ENCODE measurements at regions not wholly inside any gene's neighbourhood (a gene's known extent, or its start where the extent isn't known, plus 50 kb on each side); places are given as distances from the start of the nearest gene placed in this dataset.

DNA sequence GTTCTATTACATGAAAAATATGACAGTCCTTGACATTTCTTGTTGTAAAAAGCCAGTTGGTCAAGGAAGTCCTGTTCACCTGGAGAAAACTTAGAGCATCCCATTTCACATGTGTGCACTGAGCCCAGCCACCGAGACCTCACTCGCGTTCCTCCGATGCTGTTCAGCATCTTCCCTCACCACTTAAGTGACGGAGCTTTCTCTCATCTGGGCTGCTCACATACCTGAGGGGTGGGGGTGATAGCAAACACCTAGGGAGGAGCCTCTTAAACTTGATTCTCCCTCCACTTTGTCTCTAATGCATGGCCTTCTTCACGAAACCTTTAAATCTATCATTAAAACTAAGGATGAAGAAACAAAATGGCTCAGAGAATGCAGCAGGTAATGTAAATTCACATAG lies 950.2 kb downstream of the GATA3 start:
- H2AK5ac ChIP-seq (ENCODE audit: low read length) = no peak overlapping the region
- H3K4me2 ChIP-seq (ENCODE audit: low read length) = no peak overlapping the region
- no peaks in the 10 kb centered on the region for H3K79me1 ChIP-seq (ENCODE audit: low read length)
- no peak overlapping the region for H3K4ac ChIP-seq (ENCODE audit: low read depth, low read length)
- H3K79me2 ChIP-seq (ENCODE audit: control insufficient read depth, insufficient read depth, low read length) = no peaks in the 10 kb centered on the region
- H2BK5ac ChIP-seq (ENCODE audit: low read length) = no peak overlapping the region
- no CpG with 5 or more reads among the region's 6 CpGs for WGBS (ENCODE audit: extremely low coverage, insufficient coverage, low lambda C conversion rate)
- no peak overlapping the region for H2BK15ac ChIP-seq (replicated peaks; ENCODE audit: low read depth)
- H2BK120ac ChIP-seq (ENCODE audit: low read depth, low read length) = no peak overlapping the region
- no peak overlapping the region for H3K56ac ChIP-seq (ENCODE audit: low read length)
- H4K5ac ChIP-seq (ENCODE audit: low read length) = no peak overlapping the region
- no peaks in the 10 kb centered on the region for H3K4me1 ChIP-seq (ENCODE audit: control insufficient read depth, low read depth, low read length)
- DNase-seq = no peak
- H3K23ac ChIP-seq (ENCODE audit: low read length) = no peak overlapping the region
- H3K9ac ChIP-seq (ENCODE audit: low read length) = no peak overlapping the region
- no peaks in the 10 kb centered on the region for H3K36me3 ChIP-seq (ENCODE audit: control insufficient read depth, insufficient read depth, low read length)
- H3K27me3 ChIP-seq (ENCODE audit: insufficient read depth, low read length, poor library complexity) = no peaks in the 10 kb centered on the region
- H3K27ac ChIP-seq (ENCODE audit: low read depth, low read length) = no peak overlapping the region
- no peak overlapping the region for H3K4me3 ChIP-seq (ENCODE audit: low read length)
- no peak overlapping the region for H4K8ac ChIP-seq (ENCODE audit: low read depth, low read length)
- H3K18ac ChIP-seq (ENCODE audit: low read length) = no peak overlapping the region

DNA sequence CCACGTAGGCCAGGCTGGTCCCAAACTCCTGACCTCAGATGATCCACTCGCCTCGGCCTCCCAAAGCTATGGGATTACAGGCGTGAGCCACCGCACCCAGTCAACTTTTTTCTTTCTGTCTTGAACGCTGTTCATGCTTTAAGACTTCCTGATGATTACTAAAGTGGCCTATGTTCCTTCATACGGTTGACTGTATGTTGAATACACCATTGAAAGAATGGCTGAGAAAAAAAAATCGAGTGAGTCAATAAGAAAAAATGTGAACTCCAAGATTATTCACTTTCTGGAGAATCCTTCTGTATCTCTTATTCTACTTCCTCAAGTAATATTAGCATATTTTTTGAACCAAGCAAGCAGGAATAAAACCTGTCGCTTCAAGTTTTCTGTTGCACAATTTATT lies 955.0 kb downstream of the GATA3 start:
- Histone ChIP-seq H2BK5ac (ENCODE audit: low read length) (no peak overlapping the region), H3K79me2 (ENCODE audit: control insufficient read depth, insufficient read depth, low read length) (no peaks in the 10 kb centered on the region), H2BK15ac (replicated peaks; ENCODE audit: low read depth) (no peak overlapping the region), H4K8ac (ENCODE audit: low read depth, low read length) (no peak overlapping the region), H3K4ac (ENCODE audit: low read depth, low read length) (no peak overlapping the region), H2AK5ac (ENCODE audit: low read length) (no peak overlapping the region), H3K23ac (ENCODE audit: low read length) (no peak overlapping the region), H4K5ac (ENCODE audit: low read length) (no peak overlapping the region), H3K9ac (ENCODE audit: low read length) (no peak overlapping the region), H3K56ac (ENCODE audit: low read length) (no peak overlapping the region), H3K4me2 (ENCODE audit: low read length) (no peak overlapping the region), H3K27me3 (ENCODE audit: insufficient read depth, low read length, poor library complexity) (no peaks in the 10 kb centered on the region), H2BK120ac (ENCODE audit: low read depth, low read length) (no peak overlapping the region), H3K18ac (ENCODE audit: low read length) (no peak overlapping the region), H3K4me3 (ENCODE audit: low read length) (no peak overlapping the region), H3K79me1 (ENCODE audit: low read length) (no peaks in the 10 kb centered on the region), H3K27ac (ENCODE audit: low read depth, low read length) (no peak overlapping the region), H3K36me3 (ENCODE audit: control insufficient read depth, insufficient read depth, low read length) (no peaks in the 10 kb centered on the region), H3K4me1 (ENCODE audit: control insufficient read depth, low read depth, low read length) (no peaks in the 10 kb centered on the region)
- no CpG with 5 or more reads among the region's 9 CpGs for WGBS (ENCODE audit: extremely low coverage, insufficient coverage, low lambda C conversion rate)
- no peak for DNase-seq

DNA sequence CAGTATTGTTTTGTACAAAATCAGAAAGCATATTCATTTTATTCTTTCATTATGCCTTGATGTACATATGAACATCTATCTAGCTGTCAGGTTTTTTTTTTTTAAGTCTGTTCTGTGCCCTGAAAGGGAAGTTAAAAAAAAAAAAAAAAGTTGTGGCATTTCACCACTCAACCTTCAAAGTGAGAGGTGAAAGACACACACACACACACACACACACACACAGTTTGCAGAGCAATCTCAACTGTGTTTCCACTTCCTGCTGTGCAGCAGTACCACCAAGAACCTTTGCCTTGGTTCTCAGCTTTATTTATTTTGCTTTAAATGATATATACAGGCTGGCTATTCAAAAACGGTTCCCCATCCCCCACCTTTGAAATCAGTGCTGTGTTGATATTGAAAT lies 955.6 kb downstream of the GATA3 start:
- no CpG with 5 or more reads among the region's 1 CpG for WGBS (ENCODE audit: extremely low coverage, insufficient coverage, low lambda C conversion rate)
- no peaks in the 10 kb centered on the region for H3K36me3 ChIP-seq (ENCODE audit: control insufficient read depth, insufficient read depth, low read length)
- no peaks in the 10 kb centered on the region for H3K27me3 ChIP-seq (ENCODE audit: insufficient read depth, low read length, poor library complexity)
- H3K4me1 ChIP-seq (ENCODE audit: control insufficient read depth, low read depth, low read length) = no peaks in the 10 kb centered on the region
- no peak overlapping the region for H2AK5ac ChIP-seq (ENCODE audit: low read length)
- H3K79me2 ChIP-seq (ENCODE audit: control insufficient read depth, insufficient read depth, low read length) = no peaks in the 10 kb centered on the region
- no peak overlapping the region for H2BK15ac ChIP-seq (replicated peaks; ENCODE audit: low read depth)
- no peak overlapping the region for H3K18ac ChIP-seq (ENCODE audit: low read length)
- H3K23ac ChIP-seq (ENCODE audit: low read length) = no peak overlapping the region
- peak; percentile 37 for DNase-seq
- no peak overlapping the region for H3K4ac ChIP-seq (ENCODE audit: low read depth, low read length)
- H3K27ac ChIP-seq (ENCODE audit: low read depth, low read length) = no peak overlapping the region
- no peak overlapping the region for H2BK120ac ChIP-seq (ENCODE audit: low read depth, low read length)
- no peak overlapping the region for H3K56ac ChIP-seq (ENCODE audit: low read length)
- no peak overlapping the region for H4K8ac ChIP-seq (ENCODE audit: low read depth, low read length)
- H3K9ac ChIP-seq (ENCODE audit: low read length) = no peak overlapping the region
- no peak overlapping the region for H3K4me3 ChIP-seq (ENCODE audit: low read length)
- no peak overlapping the region for H2BK5ac ChIP-seq (ENCODE audit: low read length)
- H4K5ac ChIP-seq (ENCODE audit: low read length) = no peak overlapping the region
- H3K4me2 ChIP-seq (ENCODE audit: low read length) = no peak overlapping the region
- no peaks in the 10 kb centered on the region for H3K79me1 ChIP-seq (ENCODE audit: low read length)

DNA sequence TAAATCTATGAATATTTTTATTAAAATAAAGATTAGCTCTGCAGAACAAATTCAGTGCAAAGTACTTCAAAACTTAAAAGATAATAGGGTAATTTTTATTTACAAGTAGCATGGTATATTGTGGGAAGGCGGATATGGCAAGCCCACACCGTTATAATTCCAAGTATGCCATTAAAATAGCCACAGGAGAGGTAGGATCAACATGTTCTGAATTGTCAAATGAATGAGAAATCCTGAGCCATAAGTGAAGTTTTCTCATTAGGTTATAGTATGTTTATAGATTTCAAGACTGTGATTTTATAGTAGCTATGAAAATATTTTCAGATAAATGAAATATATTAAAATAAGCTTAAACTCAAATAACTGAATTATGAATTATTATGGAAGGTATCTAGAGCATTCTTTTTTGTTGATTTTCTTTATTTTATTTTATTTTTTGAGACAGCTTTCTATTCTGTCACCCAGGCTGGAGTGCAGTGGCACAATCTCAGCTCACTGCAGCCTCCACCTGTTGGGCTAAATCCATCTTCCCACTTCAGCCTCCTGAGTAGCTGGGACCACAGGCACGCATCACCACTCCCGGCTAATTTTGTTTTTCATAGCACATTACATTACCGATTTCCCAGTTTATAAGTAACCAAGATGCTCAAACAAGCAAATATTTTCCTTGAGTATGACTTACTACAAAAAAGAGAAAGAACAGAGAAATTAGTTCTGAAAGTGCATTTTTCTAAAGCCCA lies 956.6 kb downstream of the GATA3 start:
- no peak overlapping the region for H3K9ac ChIP-seq (ENCODE audit: low read length)
- H3K27ac ChIP-seq (ENCODE audit: low read depth, low read length) = no peak overlapping the region
- H2BK15ac ChIP-seq (replicated peaks; ENCODE audit: low read depth) = no peak overlapping the region
- no peaks in the 10 kb centered on the region for H3K79me2 ChIP-seq (ENCODE audit: control insufficient read depth, insufficient read depth, low read length)
- H2BK120ac ChIP-seq (ENCODE audit: low read depth, low read length) = no peak overlapping the region
- no peaks in the 10 kb centered on the region for H3K79me1 ChIP-seq (ENCODE audit: low read length)
- H3K4me2 ChIP-seq (ENCODE audit: low read length) = no peak overlapping the region
- no peaks in the 10 kb centered on the region for H3K4me1 ChIP-seq (ENCODE audit: control insufficient read depth, low read depth, low read length)
- no peak overlapping the region for H3K4me3 ChIP-seq (ENCODE audit: low read length)
- no peak overlapping the region for H4K8ac ChIP-seq (ENCODE audit: low read depth, low read length)
- no peak overlapping the region for H3K23ac ChIP-seq (ENCODE audit: low read length)
- no peak overlapping the region for H2BK5ac ChIP-seq (ENCODE audit: low read length)
- H3K18ac ChIP-seq (ENCODE audit: low read length) = no peak overlapping the region
- H3K56ac ChIP-seq (ENCODE audit: low read length) = no peak overlapping the region
- WGBS (ENCODE audit: extremely low coverage, insufficient coverage, low lambda C conversion rate) = no CpG with 5 or more reads among the region's 5 CpGs
- no peaks in the 10 kb centered on the region for H3K27me3 ChIP-seq (ENCODE audit: insufficient read depth, low read length, poor library complexity)
- no peak overlapping the region for H2AK5ac ChIP-seq (ENCODE audit: low read length)
- no peak overlapping the region for H3K4ac ChIP-seq (ENCODE audit: low read depth, low read length)
- H4K5ac ChIP-seq (ENCODE audit: low read length) = no peak overlapping the region
- H3K36me3 ChIP-seq (ENCODE audit: control insufficient read depth, insufficient read depth, low read length) = no peaks in the 10 kb centered on the region
- no peak for DNase-seq

DNA sequence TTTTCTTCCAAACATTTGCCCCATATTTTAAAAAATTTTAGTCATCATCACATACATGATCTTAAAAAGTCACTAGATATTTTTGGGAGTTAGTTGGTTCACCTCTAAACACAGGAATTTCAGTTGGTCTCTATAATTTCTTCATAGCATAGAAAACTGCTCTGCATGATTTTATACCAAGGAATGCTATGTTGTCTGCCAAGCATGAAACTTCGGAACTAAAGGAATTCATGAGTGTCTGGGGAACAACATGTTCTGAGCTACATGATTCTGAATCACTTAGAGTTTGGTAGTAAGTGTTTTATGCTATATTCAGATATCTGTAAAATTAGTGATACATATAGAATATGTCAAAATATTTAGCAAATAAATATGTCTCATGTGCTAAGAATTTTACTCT lies 957.8 kb downstream of the GATA3 start:
- no peak overlapping the region for H4K5ac ChIP-seq (ENCODE audit: low read length)
- H3K36me3 ChIP-seq (ENCODE audit: control insufficient read depth, insufficient read depth, low read length) = no peaks in the 10 kb centered on the region
- H3K9ac ChIP-seq (ENCODE audit: low read length) = no peak overlapping the region
- no peaks in the 10 kb centered on the region for H3K79me2 ChIP-seq (ENCODE audit: control insufficient read depth, insufficient read depth, low read length)
- no peak overlapping the region for H2BK120ac ChIP-seq (ENCODE audit: low read depth, low read length)
- H3K4me3 ChIP-seq (ENCODE audit: low read length) = no peak overlapping the region
- no CpG with 5 or more reads among the region's 1 CpG for WGBS (ENCODE audit: extremely low coverage, insufficient coverage, low lambda C conversion rate)
- DNase-seq = no peak
- no peak overlapping the region for H3K4me2 ChIP-seq (ENCODE audit: low read length)
- H2BK15ac ChIP-seq (replicated peaks; ENCODE audit: low read depth) = no peak overlapping the region
- H2AK5ac ChIP-seq (ENCODE audit: low read length) = no peak overlapping the region
- H3K27me3 ChIP-seq (ENCODE audit: insufficient read depth, low read length, poor library complexity) = no peaks in the 10 kb centered on the region
- no peak overlapping the region for H3K4ac ChIP-seq (ENCODE audit: low read depth, low read length)
- no peak overlapping the region for H3K18ac ChIP-seq (ENCODE audit: low read length)
- no peak overlapping the region for H3K56ac ChIP-seq (ENCODE audit: low read length)
- H3K4me1 ChIP-seq (ENCODE audit: control insufficient read depth, low read depth, low read length) = no peaks in the 10 kb centered on the region
- H3K79me1 ChIP-seq (ENCODE audit: low read length) = no peaks in the 10 kb centered on the region
- no peak overlapping the region for H2BK5ac ChIP-seq (ENCODE audit: low read length)
- H4K8ac ChIP-seq (ENCODE audit: low read depth, low read length) = no peak overlapping the region
- H3K27ac ChIP-seq (ENCODE audit: low read depth, low read length) = no peak overlapping the region
- no peak overlapping the region for H3K23ac ChIP-seq (ENCODE audit: low read length)

DNA sequence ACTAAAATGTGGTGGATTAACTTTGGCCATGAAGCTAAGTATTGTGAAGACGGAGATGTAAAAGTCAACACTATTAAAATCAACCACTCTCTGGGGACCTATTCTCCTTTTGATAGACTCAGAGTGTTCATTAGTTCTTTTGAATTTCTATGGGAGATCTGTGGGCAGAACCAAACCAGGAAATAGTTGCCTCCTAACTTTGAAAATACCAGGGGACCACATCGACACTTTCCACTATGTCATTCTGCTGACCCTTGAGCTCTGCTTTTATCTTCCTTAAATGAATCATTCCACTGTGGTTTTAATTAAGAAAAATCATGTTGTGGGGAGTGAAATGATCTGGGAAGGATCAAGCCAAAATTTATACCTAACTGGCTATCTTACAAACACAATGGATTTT lies 960.5 kb downstream of the GATA3 start:
- Histone ChIP-seq H2BK5ac (ENCODE audit: low read length) (no peak overlapping the region), H3K9ac (ENCODE audit: low read length) (no peak overlapping the region), H2BK15ac (replicated peaks; ENCODE audit: low read depth) (no peak overlapping the region), H3K79me2 (ENCODE audit: control insufficient read depth, insufficient read depth, low read length) (no peaks in the 10 kb centered on the region), H3K23ac (ENCODE audit: low read length) (no peak overlapping the region), H3K18ac (ENCODE audit: low read length) (no peak overlapping the region), H3K4me1 (ENCODE audit: control insufficient read depth, low read depth, low read length) (no peaks in the 10 kb centered on the region), H4K8ac (ENCODE audit: low read depth, low read length) (no peak overlapping the region), H2BK120ac (ENCODE audit: low read depth, low read length) (no peak overlapping the region), H3K79me1 (ENCODE audit: low read length) (no peaks in the 10 kb centered on the region), H3K4me2 (ENCODE audit: low read length) (no peak overlapping the region), H4K5ac (ENCODE audit: low read length) (no peak overlapping the region), H3K27me3 (ENCODE audit: insufficient read depth, low read length, poor library complexity) (no peaks in the 10 kb centered on the region), H3K4me3 (ENCODE audit: low read length) (no peak overlapping the region), H3K36me3 (ENCODE audit: control insufficient read depth, insufficient read depth, low read length) (no peaks in the 10 kb centered on the region), H3K4ac (ENCODE audit: low read depth, low read length) (no peak overlapping the region), H2AK5ac (ENCODE audit: low read length) (no peak overlapping the region), H3K27ac (ENCODE audit: low read depth, low read length) (no peak overlapping the region), H3K56ac (ENCODE audit: low read length) (no peak overlapping the region)
- DNase-seq = no peak
- WGBS (ENCODE audit: extremely low coverage, insufficient coverage, low lambda C conversion rate) = no CpG with 5 or more reads among the region's 2 CpGs

Data from mesendoderm (in vitro differentiated cells).